Left ventricle myocardium inferior (tissue), 1 donor: ENCODE measurements at regions not wholly inside any gene's neighbourhood (a gene's known extent, or its start where the extent isn't known, plus 50 kb on each side); places are given as distances from the start of the nearest gene placed in this dataset.

Source experiments
- DNase-seq: peaks from one replicate; pipeline ENCODE4 v3.0.0-alpha.2; 2020
- H3K27ac ChIP-seq: fragments of 200-600 bp; replicated peaks from 2 replicates; pipeline ENCODE4 v1.8.0; 2021
- H3K27me3 ChIP-seq: fragments of 200-600 bp; 2 replicates; pipeline ENCODE4 v1.8.0; 2021; ENCODE audit warnings: low read depth
- H3K36me3 ChIP-seq: fragments of 200-600 bp; 2 replicates; pipeline ENCODE4 v1.8.0; 2021
- H3K4me1 ChIP-seq: fragments of 200-600 bp; 2 replicates; pipeline ENCODE4 v1.8.0; 2021
- H3K4me3 ChIP-seq: fragments of 200-600 bp; 2 replicates; pipeline ENCODE4 v1.8.0; 2021; ENCODE audit warnings: mild to moderate bottlenecking, moderate library complexity
- H3K9me3 ChIP-seq: fragments of 200-600 bp; replicated peaks from 2 replicates; pipeline ENCODE4 v1.8.0; 2021
- CTCF ChIP-seq: fragments of 200-600 bp; IDR thresholded peaks from 2 replicates; pipeline ENCODE4 v1.8.0; 2021; ENCODE audit warnings: antibody characterized with exemption, mild to moderate bottlenecking, borderline replicate concordance
- intact Hi-C: fragments of 100-400 bp; cut with micrococcal nuclease; formaldehyde crosslinking; loops from one replicate; pipeline ENCODE4 v1.11.0; 2022
- donor health status: DM: no; HTN: yes; CAD: no; lungs with severe emphysema.

DNA sequence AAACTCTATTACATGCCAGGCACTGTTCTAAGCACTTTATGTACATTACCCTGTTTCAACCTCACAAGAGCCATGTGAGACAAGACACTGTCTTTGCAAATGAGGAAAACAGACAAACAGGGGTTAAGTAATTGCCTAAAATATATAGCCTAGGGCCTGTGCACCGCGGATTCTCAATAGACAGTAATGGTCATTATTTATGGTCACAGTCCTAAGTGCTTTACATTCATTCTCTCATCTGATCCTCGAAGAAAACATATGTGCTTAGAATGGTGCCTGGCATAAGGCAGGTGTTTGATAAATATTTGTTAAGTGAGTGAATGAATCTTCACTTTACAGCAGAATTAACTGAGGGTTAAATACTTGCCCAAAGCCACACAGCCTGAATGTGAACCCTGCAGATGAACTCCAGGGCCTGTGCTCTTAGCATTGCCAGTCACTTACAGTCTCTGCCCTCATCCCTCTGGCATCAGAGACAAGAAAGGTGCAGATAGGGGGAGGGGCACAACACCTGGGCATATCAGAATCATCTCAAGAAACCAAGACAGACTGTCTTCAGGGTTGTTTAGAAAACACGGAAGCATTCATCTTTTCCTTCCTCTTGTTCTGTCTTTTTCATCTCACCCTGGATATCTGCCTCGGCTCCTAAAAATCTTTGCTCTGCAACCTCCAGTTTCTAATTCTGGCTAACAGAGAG, 92.8 kb upstream of the SASH1 start:
- TF ChIP-seq CTCF: no peak
- H3K27me3 ChIP-seq: no peaks in the 10 kb centered on the region
- peak overlapping the region; percentile 39 for H3K27ac ChIP-seq
- H3K4me3 ChIP-seq: no peak overlapping the region
- no peaks in the 10 kb centered on the region for H3K9me3 ChIP-seq
- no peaks in the 10 kb centered on the region for H3K36me3 ChIP-seq
- intact Hi-C loops: loop anchor here (5.0 kb wide), 1 partner anchor 73 kb away; no protein-coding TSS in a partner anchor
- no peak for DNase-seq
- H3K4me1 ChIP-seq: peaks cover 41% of the 10 kb centered on the region

- peak; percentile 61 for TF ChIP-seq CTCF
- Histone ChIP-seq H3K4me1 (peaks cover 30% of the 10 kb centered on the region), H3K27ac (peak overlapping the region; percentile 39), H3K27me3 (no peaks in the 10 kb centered on the region), H3K4me3 (no peak overlapping the region), H3K9me3 (no peaks in the 10 kb centered on the region), H3K36me3 (no peaks in the 10 kb centered on the region)
- DNase-seq: no peak
- intact Hi-C loops: loop anchor here (5.0 kb wide), 1 partner anchor 74 kb away; no protein-coding TSS in a partner anchor
Observed at GRCh38 chr6:148250975-148251685, 91.5 kb upstream of the SASH1 start.

DNA sequence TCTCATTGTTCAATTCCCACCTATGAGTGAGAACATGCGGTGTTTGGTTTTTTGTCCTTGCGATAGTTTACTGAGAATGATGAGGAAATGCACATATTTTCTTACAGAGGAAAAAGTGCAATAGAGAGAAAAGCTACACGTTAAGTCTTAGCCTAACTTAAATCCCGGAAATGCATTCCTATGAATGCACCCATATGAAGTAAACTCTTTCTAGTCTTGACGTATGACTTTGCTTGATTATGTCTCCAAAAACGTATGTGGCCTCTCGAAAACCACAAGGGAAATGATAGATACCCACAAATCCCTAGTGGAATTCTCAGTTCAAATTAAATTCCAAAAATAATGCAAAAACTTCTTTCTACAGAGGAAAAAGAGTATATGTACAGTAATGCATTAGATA, 90.7 kb upstream of the SASH1 start:
- Histone ChIP-seq H3K4me3 (no peak overlapping the region), H3K36me3 (no peaks in the 10 kb centered on the region), H3K4me1 (peaks cover 30% of the 10 kb centered on the region), H3K9me3 (no peaks in the 10 kb centered on the region), H3K27ac (no peak overlapping the region), H3K27me3 (no peaks in the 10 kb centered on the region)
- no peak for DNase-seq
- intact Hi-C loops: loop anchor here (5.0 kb wide), 1 partner anchor 75 kb away; no protein-coding TSS in a partner anchor
- TF ChIP-seq CTCF: no peak

DNA sequence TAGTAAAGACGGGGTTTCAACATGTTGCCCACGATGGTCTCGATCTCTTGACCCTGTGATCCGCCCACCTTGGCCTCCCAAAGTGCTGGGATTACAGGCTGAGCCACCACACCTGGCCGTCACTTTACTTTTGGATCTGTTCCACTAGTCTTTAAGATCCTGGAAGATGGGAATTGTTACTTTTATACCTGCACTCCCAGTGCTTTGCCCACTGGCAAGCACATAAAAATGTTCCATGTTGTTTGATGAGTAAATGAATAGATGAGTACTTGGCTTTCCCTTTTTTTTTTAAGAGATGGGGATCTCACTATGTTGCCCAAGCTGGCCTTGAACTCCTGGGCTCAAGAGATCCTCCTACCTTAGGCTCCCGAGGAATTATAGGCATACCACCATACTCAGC, 84.8 kb upstream of the SASH1 start:
- Histone ChIP-seq H3K27me3 (no peaks in the 10 kb centered on the region), H3K27ac (no peak overlapping the region), H3K9me3 (peaks cover 7% of the 10 kb centered on the region), H3K4me1 (no peaks in the 10 kb centered on the region), H3K36me3 (no peaks in the 10 kb centered on the region), H3K4me3 (no peak overlapping the region)
- intact Hi-C loops: no loop called here
- no peak for TF ChIP-seq CTCF
- DNase-seq: no peak

- intact Hi-C loops: no loop called here
- H3K9me3 ChIP-seq: peaks cover 7% of the 10 kb centered on the region
- H3K27me3 ChIP-seq: no peaks in the 10 kb centered on the region
- no peaks in the 10 kb centered on the region for H3K4me1 ChIP-seq
- H3K36me3 ChIP-seq: no peaks in the 10 kb centered on the region
- H3K4me3 ChIP-seq: no peak overlapping the region
- no peak overlapping the region for H3K27ac ChIP-seq
- DNase-seq: no peak
- TF ChIP-seq CTCF: no peak
Observed at GRCh38 chr6:148258868-148259267, 83.8 kb upstream of the SASH1 start.
